Naive B cell (primary cell): ENCODE measurements at regions not wholly inside any gene's neighbourhood (a gene's known extent, or its start where the extent isn't known, plus 50 kb on each side); places are given as distances from the start of the nearest gene placed in this dataset.
"Not testable (repeated sequence)": the region's sequence is repeated elsewhere in the genome, so short reads cannot be mapped to it uniquely, and the experiment has no call there.

Source experiments
- ATAC-seq, 2 donors: fragments of 150-1000 bp; cut with Tn5 transposase; 2 replicates each; pipeline ENCODE4 v1.10.0; 2021; ENCODE audit warnings: low read depth in 2 of 2, mild to moderate bottlenecking in 2 of 2, moderate library complexity in 2 of 2
- DNase-seq: peaks from one replicate; pipeline ENCODE4 v3.0.0; 2022
- H3K27ac Mint-ChIP-seq, 6 donors: one replicate each; pipeline ENCODE4 v1.8.0; 2020 to 2022; ENCODE audit warnings: mild to moderate bottlenecking in 6 of 6, mixed read lengths in 6 of 6, moderate library complexity in 5 of 6, inconsistent platforms in 2 of 6
- H3K27me3 Mint-ChIP-seq, 3 donors: one replicate each; pipeline ENCODE4 v1.8.0; 2021 to 2022; ENCODE audit warnings: mixed read lengths in 3 of 3, mild to moderate bottlenecking in 1 of 3
- H3K36me3 Mint-ChIP-seq, 2 donors: one replicate each; pipeline ENCODE4 v1.8.0; 2020 to 2022; ENCODE audit warnings: mixed read lengths in 2 of 2, inconsistent platforms in 1 of 2, mild to moderate bottlenecking in 1 of 2
- H3K4me1 Mint-ChIP-seq, 3 donors: one replicate each; pipeline ENCODE4 v1.8.0; 2020 to 2022; ENCODE audit warnings: mixed read lengths in 3 of 3, inconsistent platforms in 1 of 3, mild to moderate bottlenecking in 1 of 3, moderate library complexity in 1 of 3
- H3K4me3 Mint-ChIP-seq, 8 donors: one replicate each; pipeline ENCODE4 v1.8.0; 2020 to 2022; ENCODE audit warnings: mild to moderate bottlenecking in 8 of 8, mixed read lengths in 8 of 8, moderate library complexity in 8 of 8, inconsistent platforms in 2 of 8
- H3K9me3 Mint-ChIP-seq, 7 donors: one replicate each; pipeline ENCODE4 v1.8.0; 2020 to 2022; ENCODE audit warnings: mixed read lengths in 7 of 7, mild to moderate bottlenecking in 5 of 7, inconsistent platforms in 2 of 7, moderate library complexity in 1 of 7

- H3K27ac Mint-ChIP-seq = no peak overlapping the region
- H3K27me3 Mint-ChIP-seq = no peaks in the 10 kb centered on the region
- H3K4me1 Mint-ChIP-seq = no peaks in the 10 kb centered on the region
- ATAC-seq (no peak), DNase-seq (no peak)
- peaks cover 2 to 15% (median 10%) of the 10 kb centered on the region in 7 donors for H3K9me3 Mint-ChIP-seq
- no peaks in the 10 kb centered on the region for H3K36me3 Mint-ChIP-seq
- peak overlapping the region in 1 of 8 donors; percentile 60 for H3K4me3 Mint-ChIP-seq
Observed at GRCh38 chr2:92072461-92073035, 2798.7 kb upstream of the TEKT4 start.

GRCh38 chr2:92073036-92073814 lies 2798.0 kb upstream of the TEKT4 start:
- Mint-ChIP-seq H3K36me3 (no peaks in the 10 kb centered on the region), H3K4me3 (no peak overlapping the region), H3K4me1 (no peaks in the 10 kb centered on the region), H3K27me3 (no peaks in the 10 kb centered on the region), H3K27ac (no peak overlapping the region), H3K9me3 (peaks cover 2 to 15% (median 10%) of the 10 kb centered on the region in 7 donors)
- DNase-seq (no peak), ATAC-seq (no peak)

DNA sequence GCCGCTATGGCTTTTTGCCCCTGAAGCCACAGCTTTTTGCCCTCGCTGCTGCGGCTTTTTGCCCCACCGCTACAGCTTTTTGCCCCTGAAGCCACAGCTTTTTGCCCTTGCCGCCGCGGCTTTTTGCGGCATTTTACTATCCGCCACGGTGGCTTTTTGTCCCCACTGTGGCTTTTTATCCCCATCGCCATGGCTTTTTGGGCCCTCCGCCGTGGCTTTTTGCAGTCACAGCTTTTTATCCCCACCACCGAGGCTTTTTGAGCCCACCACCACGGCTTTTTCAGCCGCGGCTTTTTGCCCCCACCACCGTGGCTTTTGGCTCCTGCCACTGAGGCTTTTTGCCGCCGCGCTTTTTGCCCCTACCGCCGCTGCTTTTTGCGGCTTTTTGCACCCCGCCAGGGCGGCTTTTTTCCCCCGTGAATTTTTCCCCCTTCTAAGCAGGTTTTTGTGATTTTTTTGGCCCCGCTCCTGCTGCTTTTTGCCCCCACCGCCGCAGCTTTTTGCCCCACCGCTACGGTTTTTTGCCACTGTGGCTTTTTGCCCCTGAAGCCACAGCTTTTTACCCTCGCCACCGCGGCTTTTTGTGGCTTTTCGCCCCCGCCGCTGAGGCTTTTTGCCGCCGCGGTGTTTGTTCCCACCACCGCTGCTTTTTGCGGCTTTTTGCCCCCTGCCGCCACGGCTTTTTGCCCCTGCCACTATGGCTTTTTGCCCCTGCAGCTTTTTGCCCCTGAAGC lies 2797.2 kb upstream of the TEKT4 start:
- Mint-ChIP-seq H3K4me3 (no peak overlapping the region), H3K9me3 (peaks cover 2 to 17% (median 10%) of the 10 kb centered on the region in 7 donors), H3K27me3 (no peaks in the 10 kb centered on the region), H3K27ac (no peak overlapping the region), H3K4me1 (no peaks in the 10 kb centered on the region), H3K36me3 (no peaks in the 10 kb centered on the region)
- no peak for ATAC-seq
- no peak for DNase-seq

DNA sequence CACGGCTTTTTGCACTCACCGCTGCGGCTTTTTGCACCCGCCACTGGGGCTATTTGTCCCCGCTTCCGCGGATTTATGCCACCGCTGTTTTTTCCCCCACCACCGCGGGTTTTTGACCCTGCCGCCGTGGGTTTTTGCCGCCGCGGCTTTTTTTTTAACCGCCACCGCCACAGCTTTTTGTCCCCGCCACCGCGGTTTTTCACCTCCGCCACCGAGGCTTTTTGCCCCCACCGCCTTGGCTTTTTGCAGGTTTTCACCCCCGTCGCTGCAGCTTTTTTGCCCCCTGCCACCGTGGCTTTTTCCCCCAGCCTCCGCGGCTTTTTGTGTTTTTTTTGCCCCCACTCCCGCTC lies 2796.7 kb upstream of the TEKT4 start:
- peaks cover 2 to 20% (median 15%) of the 10 kb centered on the region in 7 donors for H3K9me3 Mint-ChIP-seq
- H3K4me1 Mint-ChIP-seq = no peaks in the 10 kb centered on the region
- no peak for ATAC-seq
- no peak for DNase-seq
- H3K36me3 Mint-ChIP-seq = no peaks in the 10 kb centered on the region
- no peaks in the 10 kb centered on the region for H3K27me3 Mint-ChIP-seq
- H3K27ac Mint-ChIP-seq = no peak overlapping the region
- no peak overlapping the region for H3K4me3 Mint-ChIP-seq

DNA sequence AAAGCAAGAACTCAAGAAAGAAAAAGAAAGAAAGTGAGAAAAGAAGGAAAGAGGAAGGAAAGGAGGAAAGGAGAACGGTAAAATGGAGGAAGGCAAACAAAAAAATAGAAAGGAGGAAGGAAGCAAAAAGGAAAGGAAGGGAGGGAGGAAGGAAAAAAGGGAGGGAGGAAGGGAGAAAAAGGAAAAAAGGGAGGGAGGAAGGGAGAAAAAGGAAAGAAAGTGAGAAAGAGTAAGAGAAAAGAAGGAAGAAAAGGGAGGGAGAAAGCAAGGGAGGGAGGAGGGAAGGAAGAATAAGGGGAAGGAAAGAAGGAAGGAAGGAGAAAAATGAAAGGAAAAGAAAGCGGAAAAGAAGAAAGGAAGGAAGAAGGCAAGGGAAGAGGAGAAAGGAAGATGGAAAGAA lies 2795.9 kb upstream of the TEKT4 start:
- H3K27me3 Mint-ChIP-seq, H3K36me3 Mint-ChIP-seq, H3K4me3 Mint-ChIP-seq, DNase-seq, ATAC-seq, H3K4me1 Mint-ChIP-seq, H3K27ac Mint-ChIP-seq: not testable (repeated sequence)
- H3K9me3 Mint-ChIP-seq = peaks cover 0 to 21% (median 15%) of the 10 kb centered on the region in 7 donors
